Inferior parietal cortex (tissue), 1 donor: ENCODE measurements at regions not wholly inside any gene's neighbourhood (a gene's known extent, or its start where the extent isn't known, plus 50 kb on each side); places are given as distances from the start of the nearest gene placed in this dataset.

Experiments used
- DNase-seq: peaks from one replicate; pipeline ENCODE4 v3.0.0-alpha.2; 2016; ENCODE audit errors: extremely low spot score

GRCh38 chr12:130073721-130074120 lies 88.5 kb upstream of the FZD10 start:
- no peak for DNase-seq

- no peak for DNase-seq
These were observed 87.4 kb upstream of the FZD10 start for GRCh38 chr12:130074661-130075406.

GRCh38 chr12:130075497-130076076 lies 86.7 kb upstream of the FZD10 start:
- peak; percentile 9 for DNase-seq

GRCh38 chr12:130076126-130076525 lies 86.1 kb upstream of the FZD10 start:
- no peak for DNase-seq

- no peak for DNase-seq
These were observed 85.5 kb upstream of the FZD10 start for GRCh38 chr12:130076752-130077151.

DNA sequence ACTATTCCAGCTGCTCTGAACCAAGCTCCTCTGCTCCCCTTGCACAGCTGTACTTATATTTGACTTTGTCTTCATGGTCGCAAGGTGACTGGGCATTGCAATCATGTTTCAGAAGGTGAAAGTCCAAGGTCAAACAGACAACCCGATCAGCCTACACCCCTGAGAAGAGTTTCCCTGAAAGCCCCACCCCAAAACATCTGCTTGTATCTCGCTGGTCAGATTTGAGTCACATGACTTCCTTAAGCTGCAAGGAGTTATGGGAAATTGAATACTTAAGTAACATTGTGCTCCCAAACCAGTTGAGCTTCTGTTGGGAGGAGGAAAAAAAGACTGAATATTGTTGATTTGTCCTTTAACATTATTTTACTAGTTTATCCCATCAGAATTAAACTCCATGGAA lies 83.4 kb upstream of the FZD10 start:
- no peak for DNase-seq

GRCh38 chr12:130079279-130079678 lies 83.0 kb upstream of the FZD10 start:
- DNase-seq, result no peak

DNA sequence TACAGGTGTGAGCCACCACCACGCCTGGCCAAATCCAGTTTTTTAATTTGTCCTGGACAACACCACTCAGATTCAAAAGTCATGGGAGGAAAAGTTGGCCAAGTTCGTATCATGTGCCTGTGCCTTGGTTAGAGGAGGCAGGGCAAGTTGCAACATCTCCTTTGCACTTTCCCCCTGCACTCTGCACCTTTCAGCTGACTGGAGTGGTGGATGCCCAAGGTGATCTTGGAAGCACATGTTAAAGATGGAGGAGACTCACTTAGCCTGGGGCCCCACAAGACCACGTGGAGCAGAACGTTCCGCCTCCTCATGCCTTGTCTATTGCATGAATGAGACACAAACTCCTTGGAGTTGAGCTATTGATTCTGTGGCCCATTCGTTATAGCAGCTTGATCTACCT lies 82.1 kb upstream of the FZD10 start:
- DNase-seq, result no peak

DNA sequence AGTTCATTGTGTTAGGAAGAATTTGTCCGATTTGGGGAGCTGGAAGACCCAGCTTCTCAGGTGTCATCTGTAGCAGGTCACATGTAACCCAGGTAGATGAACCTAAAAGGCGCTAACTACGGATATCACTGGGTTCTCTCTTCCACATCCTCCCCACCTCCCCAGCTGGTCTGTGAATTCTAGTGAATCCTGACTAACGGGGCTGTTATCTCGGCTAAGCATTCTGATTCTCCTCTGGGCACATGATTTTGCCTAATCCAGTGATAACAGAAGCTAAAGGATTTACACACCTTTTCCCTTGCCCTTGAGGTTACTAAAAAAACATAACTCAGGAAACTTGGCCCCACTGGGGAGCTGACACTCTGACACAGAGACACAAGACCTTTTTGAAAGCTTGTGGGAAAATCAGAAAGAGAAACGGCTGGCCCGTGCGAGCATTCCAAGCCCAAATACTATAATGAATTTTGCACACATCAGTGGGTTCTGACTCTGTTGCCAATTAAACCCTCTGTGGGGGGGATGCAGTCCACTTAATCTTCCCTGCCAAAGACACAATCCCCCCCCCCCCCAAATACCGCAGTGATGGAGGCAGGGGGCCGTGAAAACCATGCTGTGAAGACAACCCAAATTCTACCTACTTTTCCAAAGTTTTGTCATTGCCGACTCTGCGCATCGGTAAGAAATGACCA lies 81.0 kb upstream of the FZD10 start:
- DNase-seq, result no peak

- no peak for DNase-seq
These were observed 79.3 kb upstream of the FZD10 start for GRCh38 chr12:130083002-130083401.

DNA sequence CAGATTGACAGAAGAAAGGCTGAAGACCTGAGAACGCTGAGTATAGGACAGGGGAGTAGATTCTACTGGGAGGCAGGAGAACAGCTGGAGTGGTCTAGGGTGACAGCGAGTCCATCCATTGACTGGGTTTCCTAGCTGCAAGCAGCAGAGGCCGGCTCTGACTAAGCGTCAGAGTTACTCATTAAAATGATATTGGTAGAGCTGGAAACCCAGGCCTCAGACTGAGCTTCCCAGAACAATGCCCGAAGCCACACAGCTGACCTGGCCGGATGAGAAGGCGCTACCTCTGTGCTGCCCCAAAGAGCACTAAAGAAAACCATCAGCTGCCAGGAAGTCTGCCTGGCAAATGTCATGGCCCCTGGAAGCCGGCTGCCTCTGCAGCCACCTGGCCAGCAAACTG lies 78.5 kb upstream of the FZD10 start:
- DNase-seq, result no peak

- no peak for DNase-seq
These were observed 77.9 kb upstream of the FZD10 start for GRCh38 chr12:130084359-130084758.

GRCh38 chr12:130086248-130086647 lies 76.0 kb upstream of the FZD10 start:
- no peak for DNase-seq

- DNase-seq, result no peak
These were observed 75.5 kb upstream of the FZD10 start for GRCh38 chr12:130086797-130087196.

GRCh38 chr12:130087222-130087621 lies 75.0 kb upstream of the FZD10 start:
- DNase-seq, result no peak

DNA sequence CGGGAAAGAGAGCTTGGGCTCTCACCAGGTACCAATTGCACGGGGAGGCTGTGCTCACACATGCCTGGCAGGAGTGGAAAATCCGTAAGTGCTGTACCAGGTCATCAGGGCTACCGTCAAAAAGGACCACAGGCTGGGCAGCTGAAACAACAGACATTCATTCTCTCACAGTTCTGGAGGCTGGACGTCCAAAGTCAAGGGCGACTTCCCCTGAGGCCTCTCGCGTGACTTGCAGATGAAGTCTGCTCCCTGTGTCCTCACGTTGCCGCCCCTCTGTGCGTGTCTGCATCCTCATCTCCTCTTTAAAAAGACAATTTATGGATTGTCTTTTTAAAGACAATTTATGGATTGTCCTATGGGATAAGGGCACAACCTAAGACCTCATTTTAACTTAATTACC lies 73.8 kb upstream of the FZD10 start:
- no peak for DNase-seq

- DNase-seq, result no peak
These were observed 71.7 kb upstream of the FZD10 start for GRCh38 chr12:130090542-130090941.

DNA sequence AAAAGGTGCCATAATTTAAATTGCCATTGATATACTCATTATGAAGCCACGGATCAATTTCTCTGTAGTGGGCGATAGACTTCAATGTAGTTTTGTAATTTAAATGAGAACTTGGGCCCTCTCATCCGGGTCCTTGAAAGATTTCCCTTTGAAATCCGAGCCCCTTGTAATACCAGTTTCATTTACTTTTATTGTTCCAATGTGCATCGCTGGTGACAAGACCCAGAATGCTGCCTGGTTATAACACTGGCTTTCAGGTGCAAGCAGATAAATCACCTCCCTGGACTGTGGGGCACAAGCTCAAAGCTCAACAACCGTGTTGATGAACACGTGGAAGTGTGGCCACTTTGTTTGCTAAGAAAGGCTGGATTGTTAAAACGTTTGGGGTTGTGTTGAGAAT lies 68.9 kb upstream of the FZD10 start:
- no peak for DNase-seq

- DNase-seq, result no peak
These were observed 64.9 kb upstream of the FZD10 start for GRCh38 chr12:130097342-130097741.

DNA sequence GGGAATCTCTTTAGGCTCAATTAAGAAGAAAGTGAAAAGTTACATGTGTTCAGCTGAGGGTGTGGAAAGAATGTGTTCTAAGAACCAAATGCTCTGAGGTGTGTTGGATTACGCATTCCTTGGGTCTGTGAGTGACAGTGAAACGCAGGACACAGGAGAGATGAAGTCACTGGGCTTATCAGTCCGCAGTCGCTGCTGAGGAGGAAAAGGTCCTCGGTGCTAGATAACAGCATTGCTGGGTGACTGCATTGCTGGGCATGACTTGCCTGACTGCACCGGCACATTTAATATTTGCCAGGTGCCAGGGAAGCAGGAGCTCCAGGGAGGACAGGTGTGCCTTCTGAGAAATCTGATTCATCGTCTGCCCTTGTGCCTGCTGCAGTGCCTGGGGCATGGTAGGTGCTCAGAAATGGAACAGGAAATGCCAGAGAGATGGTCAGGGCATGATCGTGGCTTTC lies 64.4 kb upstream of the FZD10 start:
- DNase-seq, result no peak

GRCh38 chr12:130098301-130099005 lies 63.8 kb upstream of the FZD10 start:
- no peak for DNase-seq

GRCh38 chr12:130100634-130101362 lies 61.5 kb upstream of the FZD10 start:
- DNase-seq, result no peak
